CD4-positive, alpha-beta T cell treated with Interleukin-2 at 100 ng/mL for 4 hours (primary cell): ENCODE measurements at regions not wholly inside any gene's neighbourhood (a gene's known extent, or its start where the extent isn't known, plus 50 kb on each side); places are given as distances from the start of the nearest gene placed in this dataset.
"Not testable (repeated sequence)": the region's sequence is repeated elsewhere in the genome, so short reads cannot be mapped to it uniquely, and the experiment has no call there.

Source experiments
- DNase-seq: peaks from one replicate; pipeline ENCODE4 v3.0.0-alpha.2; 2020; ENCODE audit warnings: low spot score

DNA sequence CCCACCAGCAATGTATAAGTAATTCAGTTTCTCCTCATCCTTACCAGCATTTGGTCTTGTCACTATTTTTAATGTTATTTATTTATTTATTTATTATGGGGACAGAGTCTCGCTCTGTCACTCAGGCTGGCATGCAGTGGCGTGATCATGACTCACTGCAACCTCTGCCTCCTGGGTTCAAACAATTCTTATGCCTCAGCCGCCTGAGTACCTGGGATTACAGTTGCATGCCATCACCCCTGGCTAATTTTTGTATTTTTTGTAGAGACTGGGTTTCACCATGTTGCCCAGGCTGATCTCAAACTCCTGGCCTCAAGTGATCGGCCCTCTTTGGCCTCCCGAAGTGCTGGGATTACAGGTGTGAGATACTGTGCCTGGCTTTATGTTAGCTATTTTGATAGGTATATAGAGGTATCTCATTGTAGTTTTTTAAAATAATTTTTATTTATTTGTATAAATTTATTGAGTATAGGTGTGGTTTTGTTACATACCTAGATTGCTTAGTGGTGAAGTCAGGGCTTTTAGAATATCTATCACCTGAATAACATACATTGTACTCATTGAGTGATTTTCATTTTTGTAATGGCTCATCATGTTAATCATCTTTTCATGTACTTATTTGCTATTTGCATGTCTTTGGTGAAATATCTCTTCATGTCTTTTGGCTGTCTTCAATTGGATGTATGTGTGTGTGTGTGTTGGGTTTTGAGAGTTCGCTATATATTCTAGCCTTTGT lies 53.3 kb downstream of the TANC2 start:
- DNase-seq = no peak

DNA sequence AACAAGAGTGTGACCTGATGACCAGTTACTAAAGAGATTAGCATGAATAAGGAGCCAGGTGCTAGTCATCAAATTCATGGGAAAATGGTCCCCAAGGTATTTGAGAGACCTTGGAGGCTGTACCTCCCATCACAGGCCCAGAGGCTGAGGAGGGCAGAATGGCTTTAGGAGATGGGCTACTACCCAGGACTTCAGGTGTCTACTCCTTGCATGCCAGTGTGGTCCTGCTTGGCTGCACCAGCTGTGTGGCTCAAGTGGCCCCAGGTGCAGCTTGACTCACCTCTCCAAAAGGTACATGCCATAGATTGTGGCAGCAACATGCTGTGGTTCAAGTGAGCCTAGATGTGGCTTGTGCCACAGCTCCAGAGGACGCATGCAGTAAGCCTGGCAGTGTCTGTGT lies 56.5 kb downstream of the TANC2 start:
- no peak for DNase-seq

DNA sequence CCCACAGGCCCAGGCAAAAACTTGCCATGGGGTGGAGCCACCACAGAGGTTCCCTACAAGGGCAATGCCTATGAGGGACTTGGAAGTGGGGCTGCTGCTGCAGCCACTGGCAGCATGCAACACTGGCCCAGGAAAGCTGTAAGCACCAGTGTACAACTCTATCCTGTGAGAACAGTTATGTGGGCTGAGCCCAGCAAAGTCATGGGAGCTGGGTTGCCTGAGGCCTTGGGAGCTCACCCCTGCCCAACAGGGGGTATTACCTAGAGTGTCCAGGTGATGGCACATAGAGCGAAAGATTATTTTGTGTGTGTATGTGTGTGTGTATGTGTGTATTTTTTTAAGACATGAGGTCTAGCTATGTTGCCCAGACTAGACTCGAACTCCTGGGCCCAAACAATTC lies 57.0 kb downstream of the TANC2 start:
- DNase-seq = no peak

DNA sequence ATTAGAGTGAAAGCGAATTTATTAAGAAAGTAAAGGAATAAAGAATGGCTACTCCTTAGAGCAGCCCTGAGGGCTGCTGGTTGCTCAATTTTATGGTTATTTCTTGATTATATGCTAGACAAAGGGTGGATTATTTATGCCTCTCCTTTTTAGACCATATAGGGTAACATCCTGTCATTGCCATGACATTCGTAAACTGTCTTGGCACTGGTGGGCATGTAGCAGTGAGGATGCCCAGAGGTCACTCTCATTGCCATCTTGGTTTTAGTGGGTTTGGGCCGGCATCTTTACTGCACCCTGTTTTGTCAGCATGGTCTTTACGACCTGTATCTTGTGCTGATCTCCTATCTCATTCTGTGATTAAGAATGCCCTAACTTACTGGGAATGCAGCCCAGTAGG lies 58.2 kb downstream of the TANC2 start:
- no peak for DNase-seq

DNA sequence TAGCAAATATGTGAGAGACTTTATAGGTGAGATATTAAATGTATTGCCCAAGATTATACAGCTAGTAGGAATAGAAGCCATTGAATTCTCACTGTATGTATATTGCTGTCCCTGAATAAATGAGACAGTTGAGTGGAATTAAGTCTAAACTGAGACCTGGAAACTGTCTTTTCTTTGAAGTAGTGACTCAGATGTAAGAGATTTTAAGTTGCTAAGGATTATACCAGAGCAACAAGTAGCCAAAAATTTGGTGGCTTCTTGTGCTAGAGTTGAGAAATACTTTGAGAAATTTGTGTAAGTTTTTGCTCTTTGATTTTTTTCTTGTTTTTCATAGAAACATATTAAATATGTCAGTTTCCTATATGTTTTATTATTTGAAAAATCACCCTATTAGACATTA lies 58.7 kb downstream of the TANC2 start:
- DNase-seq = no peak

DNA sequence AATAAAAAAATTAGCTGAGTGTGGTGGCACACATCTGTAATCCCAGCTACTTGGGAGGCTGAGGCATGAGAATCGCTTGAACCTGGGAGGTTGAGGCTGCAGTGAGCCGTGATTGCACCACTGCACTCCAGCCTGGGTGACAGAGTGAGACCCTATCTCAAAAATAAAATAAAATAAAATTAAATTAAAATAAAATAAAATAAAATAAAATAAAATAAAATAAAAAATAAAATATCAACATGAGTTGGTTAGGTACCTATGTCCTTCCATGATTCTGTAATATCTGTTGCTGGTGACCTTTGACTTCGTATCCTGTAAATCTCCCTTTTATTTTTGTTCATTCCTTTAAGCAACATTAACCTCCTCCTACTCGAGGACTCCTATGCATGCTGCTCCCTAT lies 59.6 kb downstream of the TANC2 start:
- DNase-seq = not testable (repeated sequence)

DNA sequence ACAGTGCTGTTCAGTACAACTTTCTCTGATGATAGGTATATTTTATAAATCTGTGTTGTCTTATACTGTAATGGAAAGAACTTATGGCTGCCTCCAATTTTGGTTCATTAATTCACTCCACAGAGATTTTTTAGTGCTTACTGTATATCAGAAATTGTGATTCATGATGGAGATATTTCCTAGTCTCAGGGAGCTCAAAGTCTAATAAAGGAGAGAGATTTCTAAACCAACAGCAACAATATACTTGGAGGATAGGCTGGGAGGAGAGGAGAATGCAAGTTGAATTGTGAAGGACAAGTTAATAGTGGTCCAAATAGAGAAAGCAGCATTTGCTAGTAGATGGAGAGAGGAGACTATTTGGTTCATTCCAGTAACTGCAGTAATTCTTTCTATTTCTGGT lies 63.5 kb downstream of the TANC2 start:
- DNase-seq = no peak

DNA sequence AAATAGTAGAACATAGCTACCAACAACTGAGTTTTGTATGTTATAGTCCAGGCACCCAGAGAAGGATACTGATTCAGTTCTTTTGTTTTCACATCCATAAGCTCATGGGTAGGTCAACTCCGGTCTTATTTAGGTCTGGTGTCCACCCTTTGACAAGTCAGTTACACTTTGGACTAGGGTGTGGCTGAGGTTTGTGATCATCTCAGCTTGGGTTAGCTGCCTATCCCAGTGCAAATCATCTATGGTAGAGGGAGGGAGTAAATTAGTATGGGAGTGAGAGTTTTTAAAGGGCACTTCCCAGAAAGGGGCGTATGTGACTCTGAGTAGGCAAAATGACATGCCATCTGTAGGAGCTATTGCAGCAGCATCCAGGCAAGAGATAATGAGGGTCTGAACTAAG lies 66.1 kb downstream of the TANC2 start:
- DNase-seq = no peak

DNA sequence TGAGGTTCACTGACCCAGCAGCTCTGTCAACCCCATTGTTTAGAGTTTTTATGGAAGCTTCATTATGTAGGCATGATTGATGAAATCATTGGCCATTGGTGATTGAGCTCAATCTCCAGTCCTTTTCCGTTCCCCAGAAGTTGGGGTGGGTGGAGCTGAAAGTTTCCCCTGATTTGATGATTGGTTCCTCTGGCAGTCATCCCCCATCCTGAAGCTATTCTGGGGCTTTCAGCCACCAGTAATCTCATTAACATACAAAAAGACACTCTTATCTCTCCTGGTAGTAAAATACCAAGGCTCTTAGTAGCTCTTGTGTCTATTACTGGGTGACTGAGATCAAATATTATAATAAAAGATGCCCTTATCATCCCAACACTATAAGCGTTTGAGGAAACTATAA lies 67.1 kb downstream of the TANC2 start:
- DNase-seq = no peak

DNA sequence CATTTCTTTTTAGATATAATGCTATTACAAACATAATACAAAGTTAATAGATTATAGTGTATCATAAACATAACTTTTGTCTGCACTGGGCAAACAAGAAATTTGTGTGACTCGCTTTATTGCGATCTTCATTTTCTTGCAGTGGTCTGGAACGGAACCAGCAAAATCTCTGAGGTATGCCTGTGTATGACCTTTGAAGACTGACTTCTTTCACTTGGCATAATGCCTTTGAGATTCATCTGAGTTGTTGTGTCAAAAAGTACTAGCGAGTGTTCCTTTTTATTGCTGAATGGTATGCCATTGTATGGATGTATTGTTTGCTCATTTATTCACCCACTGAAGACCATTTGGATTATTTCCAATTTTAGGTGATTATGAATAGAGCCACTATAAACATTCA lies 69.2 kb downstream of the TANC2 start:
- no peak for DNase-seq

DNA sequence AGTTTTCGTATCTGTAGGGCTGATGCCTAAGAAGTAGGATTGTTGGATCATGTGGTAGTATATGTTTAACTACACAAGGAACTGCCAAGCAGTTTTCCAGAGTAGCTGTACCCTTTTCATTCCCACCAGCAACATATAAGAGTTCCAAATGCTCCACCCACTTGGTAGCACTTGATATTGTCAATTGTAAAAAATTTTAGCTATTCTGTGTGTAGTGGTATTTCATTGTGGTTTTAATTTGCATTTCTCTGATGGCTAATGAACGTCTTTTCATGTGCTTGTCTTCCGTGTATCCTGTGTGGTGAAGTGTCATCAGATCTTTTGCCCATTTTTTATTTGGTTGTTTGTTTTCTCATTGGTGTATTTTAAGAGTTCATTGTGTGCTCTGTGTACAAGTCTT lies 69.7 kb downstream of the TANC2 start:
- DNase-seq = no peak

DNA sequence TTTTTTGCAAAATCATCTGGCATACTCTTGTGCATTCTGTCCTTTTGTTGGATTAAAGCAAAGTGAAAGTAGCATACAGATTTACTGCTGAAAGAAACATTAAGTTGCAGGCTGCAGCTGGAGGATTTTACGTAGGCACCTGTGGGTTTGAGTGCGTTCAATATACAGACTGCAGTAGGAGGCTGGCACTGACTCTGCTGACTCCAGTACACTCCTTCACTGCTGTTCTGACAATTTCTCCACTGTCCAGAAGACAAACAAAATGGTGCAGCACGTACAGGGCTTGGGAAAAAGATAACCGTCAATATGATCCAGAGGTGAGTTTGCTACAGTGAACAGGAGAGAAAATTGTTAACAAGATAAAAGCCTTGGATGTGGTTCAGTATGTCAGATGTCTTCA lies 73.3 kb downstream of the TANC2 start:
- DNase-seq = no peak

DNA sequence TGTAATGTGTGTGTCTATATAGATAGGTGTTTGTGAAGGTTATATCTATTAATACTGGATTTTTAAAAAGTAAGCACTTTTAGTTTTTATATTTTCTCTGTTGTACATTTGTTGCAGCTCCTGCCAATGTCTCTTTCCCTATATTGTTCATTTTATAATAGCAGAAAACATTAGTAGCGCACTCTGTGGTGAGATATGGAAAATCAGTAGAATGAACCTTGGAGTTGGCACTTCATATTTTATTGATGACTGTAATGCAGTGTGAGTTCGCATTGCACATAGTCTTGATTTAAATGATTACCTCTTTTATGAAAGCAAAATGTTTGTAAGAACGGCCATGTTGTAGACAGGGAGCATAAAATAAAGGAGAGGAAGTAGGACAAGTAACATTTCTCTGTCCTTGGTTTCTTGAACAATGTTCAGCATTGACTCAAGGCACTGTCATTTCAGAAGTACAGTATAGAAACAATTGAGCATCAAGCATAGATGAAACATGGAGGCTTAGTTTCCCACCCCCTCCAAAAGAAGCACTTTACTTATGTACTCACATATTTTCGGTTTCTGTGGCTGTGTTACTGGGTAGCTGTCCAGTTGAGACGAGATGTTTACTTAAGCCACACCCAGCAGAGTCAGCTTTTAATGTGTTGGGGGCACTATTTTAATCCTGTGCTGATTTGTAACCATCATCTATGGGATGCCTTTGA lies 74.0 kb downstream of the TANC2 start:
- DNase-seq = no peak

DNA sequence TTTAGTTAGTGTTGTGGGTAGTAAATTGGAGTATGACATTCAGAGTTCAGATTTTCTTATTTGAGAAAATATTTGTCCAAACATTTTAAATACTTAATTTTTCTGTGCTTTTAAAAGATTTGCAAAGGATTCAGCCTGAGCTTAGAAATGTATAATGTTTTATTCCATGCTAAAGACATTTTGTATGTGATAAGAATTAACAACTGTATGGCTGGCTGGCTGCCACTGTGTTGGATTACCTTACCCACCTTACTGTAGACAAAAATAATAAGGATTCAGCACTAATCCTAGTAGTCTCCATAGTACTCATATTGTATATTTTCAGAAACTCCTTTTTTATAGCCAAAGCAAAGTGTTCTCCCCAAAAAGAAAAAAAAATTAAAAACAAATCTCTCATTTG lies 74.8 kb downstream of the TANC2 start:
- no peak for DNase-seq

DNA sequence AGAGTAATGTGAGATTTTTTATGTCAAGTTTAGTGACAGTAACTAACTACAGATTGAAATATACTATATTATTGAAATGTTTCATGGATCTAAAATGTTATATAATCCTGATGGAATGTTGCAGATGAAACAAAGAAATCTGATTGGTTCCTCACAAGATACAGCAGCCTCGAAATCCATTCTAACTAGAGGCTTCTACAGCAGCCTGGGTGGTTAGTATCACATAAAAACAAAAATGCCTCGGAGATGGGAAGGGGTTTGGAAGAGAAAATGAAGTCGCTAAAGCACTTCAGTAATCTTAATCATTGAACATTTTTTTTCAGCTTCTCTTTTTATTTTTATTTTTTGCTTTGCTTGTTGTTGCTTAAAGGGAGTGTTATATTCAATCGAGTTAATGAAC lies 75.2 kb downstream of the TANC2 start:
- DNase-seq = no peak

DNA sequence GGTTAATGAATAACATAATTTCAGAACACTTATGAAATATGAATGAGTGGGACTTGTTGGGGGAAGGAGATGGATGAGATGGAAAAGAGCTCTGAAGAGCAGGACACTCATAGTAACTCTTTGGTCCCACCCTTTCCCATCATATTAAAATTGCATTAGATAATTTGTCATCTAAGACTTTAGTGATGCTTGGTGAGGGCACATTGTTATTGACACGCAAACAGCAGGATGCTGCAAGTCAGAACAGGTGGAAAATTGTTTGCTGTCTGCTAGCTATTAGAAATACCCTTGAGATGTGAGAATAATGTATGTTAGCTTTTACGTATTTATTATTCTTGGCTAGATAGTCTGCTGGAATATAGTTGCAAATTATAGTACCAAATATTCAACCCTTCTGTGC lies 75.7 kb downstream of the TANC2 start:
- no peak for DNase-seq

DNA sequence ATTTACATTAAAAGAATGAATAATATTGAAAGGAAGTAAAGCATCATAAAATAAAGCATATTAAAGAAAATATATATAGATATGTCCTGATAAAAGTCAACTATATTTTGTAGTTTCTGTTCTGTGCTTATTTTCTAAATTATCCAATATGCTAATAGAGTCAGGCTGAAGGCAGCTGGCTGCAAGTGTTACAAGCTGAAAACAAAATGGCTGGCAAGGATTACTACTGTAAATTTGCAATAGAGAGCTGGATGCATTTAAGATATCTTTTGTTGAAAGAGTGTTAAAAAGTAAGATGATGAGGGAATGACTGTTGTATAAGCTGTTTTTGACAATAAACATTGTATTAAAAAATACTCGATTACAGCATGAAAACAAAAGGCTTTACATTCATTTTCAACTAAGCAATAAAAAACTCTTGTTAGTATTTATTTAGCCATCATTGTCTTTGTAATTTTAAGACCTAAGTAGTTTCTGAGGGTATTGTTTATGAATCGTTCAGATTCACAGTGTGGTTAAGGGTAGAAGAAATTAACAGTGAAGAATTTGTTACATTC lies 76.3 kb downstream of the TANC2 start:
- no peak for DNase-seq

DNA sequence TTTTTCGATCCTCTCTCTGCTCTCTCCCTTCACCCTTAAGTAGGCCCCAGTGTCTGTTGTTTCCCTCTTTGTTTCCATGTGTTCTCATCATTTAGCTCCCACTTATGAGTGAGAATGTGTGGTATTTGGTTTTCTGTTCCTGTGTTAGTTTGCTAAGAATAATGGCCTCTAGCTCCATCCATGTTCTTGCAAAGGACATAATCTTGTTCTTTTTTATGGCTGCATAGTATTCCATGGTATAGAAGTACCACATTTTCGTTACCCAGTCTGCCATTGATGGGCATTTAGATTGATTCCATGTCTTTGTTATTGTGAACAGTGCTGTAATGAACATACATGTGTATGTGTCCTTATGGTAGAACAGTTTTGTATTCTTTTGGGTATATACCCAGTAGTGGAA lies 91.5 kb downstream of the TANC2 start:
- DNase-seq = not testable (repeated sequence)

DNA sequence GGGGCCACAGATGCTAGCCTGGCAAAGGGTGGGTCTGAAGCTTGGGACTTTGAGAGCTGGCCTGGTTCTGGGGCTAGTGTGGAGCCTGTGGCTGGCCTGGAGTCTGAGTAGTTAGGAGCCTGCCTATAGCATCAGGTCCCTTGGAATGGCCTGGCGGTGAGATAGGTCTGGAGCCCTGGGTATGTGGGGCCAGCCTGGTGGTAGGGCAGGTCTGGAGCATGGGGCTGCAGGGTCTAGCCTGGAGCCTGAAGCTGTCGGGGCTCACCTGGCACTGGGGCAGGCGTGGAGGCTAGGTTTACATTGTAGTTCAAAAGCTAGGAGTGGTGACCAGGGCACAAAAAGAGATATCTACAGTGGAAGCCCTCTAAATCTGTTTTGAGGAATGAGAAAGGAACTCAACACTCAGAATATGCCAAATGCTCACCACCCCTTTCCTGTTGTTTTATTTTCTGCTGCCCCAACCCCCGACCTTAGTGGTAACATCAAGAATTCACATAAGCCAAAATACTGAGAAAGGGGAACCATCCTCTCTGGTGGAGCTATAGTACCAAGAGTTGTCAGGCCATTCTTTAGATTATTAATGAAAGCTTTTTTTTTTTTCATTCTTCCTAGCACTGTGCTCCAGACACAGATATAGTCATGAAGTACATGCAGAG lies 100.3 kb downstream of the TANC2 start:
- DNase-seq = no peak

DNA sequence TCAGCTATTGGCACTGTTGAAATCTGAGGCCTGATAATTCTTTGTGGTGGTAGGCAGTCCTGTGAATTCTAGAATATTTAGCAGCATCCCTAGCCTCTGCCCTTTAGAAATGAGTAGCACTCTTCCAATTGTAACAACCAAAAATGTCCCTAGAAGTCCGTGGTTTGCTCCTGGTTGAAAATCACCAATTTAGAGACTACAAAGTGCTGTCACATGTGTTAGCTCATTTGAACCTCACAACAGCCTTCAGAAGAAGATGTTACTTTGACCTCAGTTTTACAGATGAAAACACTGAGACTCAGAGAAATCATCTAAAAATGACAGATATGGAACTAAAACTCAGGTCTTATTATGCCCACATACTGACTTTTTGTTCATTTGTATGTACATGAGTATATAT lies 103.2 kb downstream of the TANC2 start:
- no peak for DNase-seq

DNA sequence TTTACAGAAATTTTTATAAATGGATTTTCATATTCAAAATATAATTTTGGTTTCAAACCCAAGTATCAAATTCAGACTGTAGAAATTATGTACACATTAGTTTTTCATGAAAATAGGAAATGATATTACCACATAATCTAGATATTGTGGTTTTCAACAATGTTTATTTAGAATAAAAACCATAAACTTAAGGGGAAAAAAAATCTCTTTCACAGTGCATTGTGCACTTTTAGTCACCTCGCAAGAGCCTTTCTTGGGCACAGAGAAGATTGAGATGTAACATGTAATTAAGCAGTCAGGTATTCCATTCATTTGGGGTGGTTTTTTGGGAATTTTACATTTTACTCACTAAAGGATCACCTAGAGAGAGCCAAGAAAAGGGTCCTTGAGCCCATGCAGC lies 104.0 kb downstream of the TANC2 start:
- DNase-seq = no peak

DNA sequence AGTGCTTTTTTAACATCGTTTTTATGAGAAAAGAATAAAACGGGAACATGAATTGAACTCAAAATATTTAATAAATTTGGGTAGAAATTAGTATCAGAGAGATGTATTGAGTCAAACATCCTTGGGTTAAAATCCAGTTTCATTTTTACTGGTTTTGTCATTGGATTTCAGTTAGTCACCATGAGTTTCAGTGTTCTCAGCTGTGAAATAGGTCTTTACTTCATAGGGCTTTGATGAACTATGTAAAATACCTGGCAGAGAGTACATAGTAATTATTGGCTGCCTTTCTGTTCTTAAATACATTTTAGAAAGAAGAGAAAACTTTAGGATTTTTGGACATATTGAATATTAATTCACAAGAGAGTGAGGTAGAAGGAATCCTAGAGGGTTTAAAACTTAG lies 105.8 kb downstream of the TANC2 start:
- DNase-seq = no peak

DNA sequence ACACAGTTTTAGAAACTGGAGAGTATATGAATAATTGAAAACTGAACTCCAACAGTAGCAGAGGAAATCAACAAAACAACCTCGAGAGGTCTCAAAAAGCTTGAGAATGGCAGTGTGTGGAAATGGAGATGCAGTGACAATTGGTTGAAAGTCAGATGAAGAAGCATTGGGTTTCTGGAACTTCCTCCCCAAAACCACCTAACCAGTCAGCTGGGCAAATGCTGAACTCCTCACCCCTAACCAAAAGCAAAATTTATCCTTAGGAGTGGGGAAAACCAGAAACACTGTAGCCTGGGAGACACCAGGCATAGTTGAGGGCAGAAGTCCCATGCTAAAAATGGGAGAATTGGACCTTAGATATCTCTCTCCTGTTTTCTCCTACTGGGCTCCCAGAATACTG lies 109.9 kb downstream of the TANC2 start:
- no peak for DNase-seq
